ENCODE measurements at regions not wholly inside any gene's neighbourhood (a gene's known extent, or its start where the extent isn't known, plus 50 kb on each side); places are given as distances from the start of the nearest gene placed in this dataset.

DNA sequence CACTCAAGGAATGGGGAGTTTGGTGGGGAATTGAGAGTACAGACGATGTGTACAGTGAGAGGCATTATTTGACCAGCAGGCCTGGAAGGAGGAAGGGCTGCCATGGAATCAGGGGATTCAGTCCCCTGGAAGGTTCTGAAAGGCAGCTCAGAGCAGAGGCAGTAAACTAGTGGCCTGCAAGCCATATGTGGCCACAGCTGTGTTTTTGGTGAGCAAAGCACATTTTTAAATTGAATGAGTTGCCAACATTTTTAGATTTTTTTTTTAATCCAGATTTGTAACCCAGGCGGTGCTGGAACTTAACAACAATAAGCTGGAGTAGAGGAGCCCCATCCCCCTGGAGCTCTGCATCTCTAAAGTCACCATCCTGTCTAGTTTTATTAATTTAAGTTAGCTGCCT, 95.3 kb upstream of the IPO5 start:
- H3K27ac ChIP-seq = no peak overlapping the region
- H3K79me2 ChIP-seq (ENCODE audit: insufficient read depth) = no peaks in the 10 kb centered on the region
- H3K4me2 ChIP-seq (ENCODE audit: unreplicated experiment) = no peak overlapping the region
- H3K9me2 ChIP-seq (ENCODE audit: insufficient read depth) = no peaks in the 10 kb centered on the region
- in situ Hi-C loops (cut with MboI) = loop anchor here (10.0 to 25.0 kb wide), 2 partner anchors 127 to 804 kb away; no protein-coding TSS in a partner anchor
- H3K27me3 ChIP-seq (replicated peaks; ENCODE audit: insufficient read depth) = no peaks in the 10 kb centered on the region
- no peak overlapping the region for H2AFZ ChIP-seq
- no peak overlapping the region for H3K9ac ChIP-seq
- H3K4me3 ChIP-seq = no peak overlapping the region
- no peak for TF ChIP-seq EZH2 (IDR thresholded peaks at IDR 0.05; ENCODE audit: insufficient read depth, poor library complexity, severe bottlenecking)
- TF ChIP-seq EZH2phosphoT487 (IDR thresholded peaks at IDR 0.05; ENCODE audit: insufficient read depth, low read depth) = no peak
- WGBS, 2 experiments (ENCODE audit: low coverage in 1 of 2, low lambda C conversion rate in 2 of 2, missing lambda C conversion rate in 2 of 2) = 61 to 66% methylated on average over 2 of the region's 2 CpGs
- no peaks in the 10 kb centered on the region for H3K36me3 ChIP-seq (ENCODE audit: low read depth)
- H4K20me1 ChIP-seq (ENCODE audit: insufficient read depth) = no peaks in the 10 kb centered on the region
- peaks cover 13% of the 10 kb centered on the region for H3F3A ChIP-seq (ENCODE audit: insufficient read depth)
- H3K4me1 ChIP-seq (ENCODE audit: insufficient read depth) = peaks cover 14% of the 10 kb centered on the region
- DNase-seq = no peak
- H3K9me3 ChIP-seq (ENCODE audit: low read depth) = no peaks in the 10 kb centered on the region

GRCh38 chr13:97866346-97866745, 87.1 kb upstream of the IPO5 start:
- Histone ChIP-seq H3K36me3 (ENCODE audit: low read depth) (no peaks in the 10 kb centered on the region), H3K27me3 (replicated peaks; ENCODE audit: insufficient read depth) (no peaks in the 10 kb centered on the region), H3K4me2 (ENCODE audit: unreplicated experiment) (no peak overlapping the region), H3K9me3 (ENCODE audit: low read depth) (no peaks in the 10 kb centered on the region), H3K79me2 (ENCODE audit: insufficient read depth) (no peaks in the 10 kb centered on the region), H3K9me2 (ENCODE audit: insufficient read depth) (no peaks in the 10 kb centered on the region), H4K20me1 (ENCODE audit: insufficient read depth) (no peaks in the 10 kb centered on the region), H3K27ac (no peak overlapping the region), H3K4me3 (no peak overlapping the region), H3K9ac (no peak overlapping the region), H2AFZ (no peak overlapping the region), H3F3A (ENCODE audit: insufficient read depth) (no peaks in the 10 kb centered on the region), H3K4me1 (ENCODE audit: insufficient read depth) (no peaks in the 10 kb centered on the region)
- DNase-seq = no peak
- in situ Hi-C loops (cut with MboI) = loop anchor here (25.0 kb wide), 1 partner anchor 796 kb away; no protein-coding TSS in a partner anchor
- 93 to 95% methylated on average over 4 of the region's 4 CpGs for WGBS, 2 experiments (ENCODE audit: low coverage in 1 of 2, low lambda C conversion rate in 2 of 2, missing lambda C conversion rate in 2 of 2)
- TF ChIP-seq EZH2 (IDR thresholded peaks at IDR 0.05; ENCODE audit: insufficient read depth, poor library complexity, severe bottlenecking) (no peak), EZH2phosphoT487 (IDR thresholded peaks at IDR 0.05; ENCODE audit: insufficient read depth, low read depth) (no peak)

DNA sequence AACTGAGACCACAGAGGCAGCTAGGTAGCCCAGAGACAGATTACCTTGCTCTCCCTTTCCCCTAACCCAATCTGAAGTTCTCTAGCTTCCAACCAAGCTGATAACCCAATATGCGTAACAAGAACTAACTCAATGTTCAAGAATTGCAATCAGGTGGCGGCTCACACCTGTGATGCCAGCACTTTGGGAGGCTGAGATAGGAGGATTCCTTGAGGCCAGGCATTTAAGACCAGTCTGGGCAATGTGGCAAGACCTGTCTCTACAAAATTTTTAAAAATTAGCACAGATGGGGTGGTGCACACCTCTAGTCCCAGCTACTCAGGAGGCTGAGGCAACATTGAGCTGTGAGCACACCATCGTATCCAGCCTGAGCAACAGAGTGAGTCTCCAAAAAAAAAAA, 86.7 kb upstream of the IPO5 start:
- Histone ChIP-seq H4K20me1 (ENCODE audit: insufficient read depth) (no peaks in the 10 kb centered on the region), H3K36me3 (ENCODE audit: low read depth) (no peaks in the 10 kb centered on the region), H3K9me3 (ENCODE audit: low read depth) (no peaks in the 10 kb centered on the region), H3K27me3 (replicated peaks; ENCODE audit: insufficient read depth) (no peaks in the 10 kb centered on the region), H3K4me2 (ENCODE audit: unreplicated experiment) (no peak overlapping the region), H3K9ac (no peak overlapping the region), H3K9me2 (ENCODE audit: insufficient read depth) (no peaks in the 10 kb centered on the region), H3K4me3 (no peak overlapping the region), H3F3A (ENCODE audit: insufficient read depth) (no peaks in the 10 kb centered on the region), H3K27ac (no peak overlapping the region), H3K4me1 (ENCODE audit: insufficient read depth) (no peaks in the 10 kb centered on the region), H2AFZ (no peak overlapping the region), H3K79me2 (ENCODE audit: insufficient read depth) (no peaks in the 10 kb centered on the region)
- TF ChIP-seq EZH2 (IDR thresholded peaks at IDR 0.05; ENCODE audit: insufficient read depth, poor library complexity, severe bottlenecking) (no peak), EZH2phosphoT487 (IDR thresholded peaks at IDR 0.05; ENCODE audit: insufficient read depth, low read depth) (no peak)
- in situ Hi-C loops (cut with MboI) = loop anchor here (25.0 kb wide), 1 partner anchor 796 kb away; no protein-coding TSS in a partner anchor
- WGBS, 2 experiments (ENCODE audit: low coverage in 1 of 2, low lambda C conversion rate in 2 of 2, missing lambda C conversion rate in 2 of 2) = 59 to 60% methylated on average over 3 of the region's 3 CpGs
- no peak for DNase-seq

DNA sequence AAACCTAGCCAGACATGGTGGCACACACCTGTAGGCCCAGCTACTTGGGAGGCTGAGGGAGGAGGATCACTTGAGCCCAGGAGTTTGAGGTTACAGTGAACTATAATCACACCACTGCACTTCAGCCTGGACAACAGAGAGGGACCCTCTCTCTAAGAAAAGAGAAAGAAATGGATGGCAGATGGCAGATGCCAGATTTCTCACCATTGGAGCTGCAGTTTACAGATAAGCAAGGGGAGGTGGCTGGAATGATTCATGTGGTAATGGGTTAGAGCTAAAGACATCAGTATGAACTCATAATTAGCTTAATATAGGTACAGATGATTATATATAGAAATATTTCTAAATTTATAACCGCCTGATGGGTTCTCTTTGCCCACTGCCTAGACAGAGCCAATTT, 80.1 kb upstream of the IPO5 start:
- no peak overlapping the region for H2AFZ ChIP-seq
- DNase-seq = no peak
- H3K4me3 ChIP-seq = no peak overlapping the region
- H3K9me2 ChIP-seq (ENCODE audit: insufficient read depth) = no peaks in the 10 kb centered on the region
- H3K4me2 ChIP-seq (ENCODE audit: unreplicated experiment) = no peak overlapping the region
- H3K9ac ChIP-seq = no peak overlapping the region
- H3K9me3 ChIP-seq (ENCODE audit: low read depth) = no peaks in the 10 kb centered on the region
- in situ Hi-C loops (cut with MboI) = loop anchor here (25.0 kb wide), 1 partner anchor 789 kb away; no protein-coding TSS in a partner anchor
- no peaks in the 10 kb centered on the region for H3K36me3 ChIP-seq (ENCODE audit: low read depth)
- no peaks in the 10 kb centered on the region for H3K79me2 ChIP-seq (ENCODE audit: insufficient read depth)
- no peaks in the 10 kb centered on the region for H3K27me3 ChIP-seq (replicated peaks; ENCODE audit: insufficient read depth)
- H3K4me1 ChIP-seq (ENCODE audit: insufficient read depth) = no peaks in the 10 kb centered on the region
- no peaks in the 10 kb centered on the region for H3F3A ChIP-seq (ENCODE audit: insufficient read depth)
- no peak for TF ChIP-seq EZH2phosphoT487 (IDR thresholded peaks at IDR 0.05; ENCODE audit: insufficient read depth, low read depth)
- TF ChIP-seq EZH2 (IDR thresholded peaks at IDR 0.05; ENCODE audit: insufficient read depth, poor library complexity, severe bottlenecking) = no peak
- H4K20me1 ChIP-seq (ENCODE audit: insufficient read depth) = no peaks in the 10 kb centered on the region
- WGBS, 2 experiments (ENCODE audit: low coverage in 1 of 2, low lambda C conversion rate in 2 of 2, missing lambda C conversion rate in 2 of 2) = 90 to 100% methylated on average over 1 of the region's 1 CpG
- no peak overlapping the region for H3K27ac ChIP-seq

- H3K9me3 ChIP-seq (ENCODE audit: low read depth) = no peaks in the 10 kb centered on the region
- no peak overlapping the region for H3K4me3 ChIP-seq
- H3K27ac ChIP-seq = no peak overlapping the region
- H3K4me2 ChIP-seq (ENCODE audit: unreplicated experiment) = no peak overlapping the region
- H2AFZ ChIP-seq = no peak overlapping the region
- 93 to 94% methylated on average over 9 of the region's 9 CpGs for WGBS, 2 experiments (ENCODE audit: low coverage in 1 of 2, low lambda C conversion rate in 2 of 2, missing lambda C conversion rate in 2 of 2)
- no peaks in the 10 kb centered on the region for H3K79me2 ChIP-seq (ENCODE audit: insufficient read depth)
- TF ChIP-seq EZH2phosphoT487 (IDR thresholded peaks at IDR 0.05; ENCODE audit: insufficient read depth, low read depth) (no peak), EZH2 (IDR thresholded peaks at IDR 0.05; ENCODE audit: insufficient read depth, poor library complexity, severe bottlenecking) (no peak)
- no peak for DNase-seq
- H4K20me1 ChIP-seq (ENCODE audit: insufficient read depth) = no peaks in the 10 kb centered on the region
- in situ Hi-C loops (cut with MboI) = no loop called here
- H3K27me3 ChIP-seq (replicated peaks; ENCODE audit: insufficient read depth) = no peaks in the 10 kb centered on the region
- no peaks in the 10 kb centered on the region for H3K9me2 ChIP-seq (ENCODE audit: insufficient read depth)
- peaks cover 2% of the 10 kb centered on the region; the same call in 1 of the 2 replicates for H3F3A ChIP-seq (ENCODE audit: insufficient read depth)
- H3K36me3 ChIP-seq (ENCODE audit: low read depth) = no peaks in the 10 kb centered on the region
- H3K9ac ChIP-seq = no peak overlapping the region
- peaks cover 12% of the 10 kb centered on the region for H3K4me1 ChIP-seq (ENCODE audit: insufficient read depth)
Observed at GRCh38 chr13:97875218-97875617, 78.3 kb upstream of the IPO5 start.
